NCI-H2227 (cell line): ENCODE measurements at regions not wholly inside any gene's neighbourhood (a gene's known extent, or its start where the extent isn't known, plus 50 kb on each side); places are given as distances from the start of the nearest gene placed in this dataset.

ENCODE experiments used
- DNase-seq: peaks from one replicate; lab custom pipeline; 2025; ENCODE audit not compliant: unreplicated experiment; lab: John Stamatoyannopoulos, UW

DNA sequence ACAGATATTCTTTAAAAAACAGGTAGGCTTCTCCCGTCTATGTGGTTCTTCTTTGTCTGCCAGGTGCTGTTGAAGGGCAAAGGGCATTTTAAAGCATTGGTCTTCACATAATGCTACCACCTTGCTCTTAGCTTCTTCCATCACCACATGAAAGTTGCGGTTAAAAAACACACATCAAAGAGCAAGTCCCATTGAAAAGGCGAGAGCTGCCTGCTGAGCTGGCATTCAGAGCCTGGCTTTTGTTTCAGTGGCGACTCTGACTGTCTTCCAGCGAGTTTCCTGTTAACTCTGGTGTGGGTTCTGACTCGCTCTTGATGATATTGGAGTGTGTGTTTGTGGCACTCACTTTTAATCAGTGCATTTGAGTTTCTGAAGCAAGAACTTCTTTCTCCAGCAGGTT is 624.9 kb upstream of the FANCL start:
- DNase-seq: no peak

- DNase-seq: no peak
Observed at GRCh38 chr2:58865436-58865835, 624.3 kb upstream of the FANCL start.

DNA sequence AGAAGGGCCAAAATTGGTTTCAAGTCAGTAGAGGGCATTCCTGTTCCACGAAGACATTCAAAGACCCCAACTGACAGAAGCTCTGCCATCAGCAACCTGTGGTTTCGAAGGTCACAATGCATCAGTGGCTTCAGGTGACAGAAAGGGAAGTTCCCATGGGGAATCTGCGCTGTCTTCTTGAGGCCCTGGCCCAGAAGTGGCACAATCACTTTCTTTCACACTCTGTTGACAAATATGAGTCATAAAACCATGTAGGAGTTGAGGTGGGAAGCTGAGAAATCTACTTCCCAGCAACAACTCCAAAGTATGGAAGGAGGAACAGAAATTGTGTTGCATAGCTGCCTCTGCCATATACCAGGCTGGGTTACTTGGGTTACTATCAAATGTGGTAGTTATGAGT is 621.1 kb upstream of the FANCL start:
- no peak for DNase-seq

GRCh38 chr2:58860586-58860985 is 619.5 kb upstream of the FANCL start:
- peak; percentile 44 for DNase-seq

GRCh38 chr2:58856100-58856499 is 615.0 kb upstream of the FANCL start:
- DNase-seq: no peak

- no peak for DNase-seq
Observed at GRCh38 chr2:58853420-58853819, 612.3 kb upstream of the FANCL start.

DNA sequence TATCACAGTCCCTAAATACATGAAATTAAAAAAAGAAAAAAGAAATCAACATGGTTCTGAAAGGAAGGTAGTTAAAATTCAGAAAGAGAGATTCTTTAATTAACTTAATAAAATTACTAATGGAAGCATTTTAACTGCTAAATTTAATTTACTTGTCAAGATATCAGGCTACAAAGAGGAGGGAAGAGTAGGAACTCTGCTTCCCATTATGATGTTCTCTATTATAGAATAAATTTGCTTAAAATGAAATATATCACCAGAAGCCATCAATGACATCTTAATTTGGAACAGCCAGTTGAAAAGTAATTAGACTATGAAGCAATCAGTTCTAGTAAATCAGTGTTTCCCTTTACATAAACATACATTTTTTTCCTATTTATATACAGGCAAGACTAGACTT is 611.8 kb upstream of the FANCL start:
- no peak for DNase-seq

- no peak for DNase-seq
Observed at GRCh38 chr2:58852243-58852642, 611.1 kb upstream of the FANCL start.

DNA sequence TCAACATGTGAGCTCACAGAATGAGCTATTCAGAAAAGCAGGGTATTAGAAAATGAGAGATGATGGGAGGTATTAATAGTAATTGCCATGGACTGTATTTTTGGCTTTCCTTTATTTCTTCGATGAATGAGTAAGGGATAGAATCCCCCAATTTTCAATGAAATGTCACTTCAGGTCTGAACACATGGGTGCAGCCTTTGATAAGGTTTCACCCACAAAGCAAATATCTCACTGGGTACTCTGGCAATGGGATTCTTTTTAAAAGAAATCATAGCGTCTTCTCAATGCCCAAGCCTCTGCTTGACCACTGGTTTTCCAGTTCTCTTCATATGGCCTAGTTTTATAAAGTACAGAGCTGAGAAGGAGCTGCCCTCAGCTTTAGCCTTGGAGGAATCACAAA is 610.5 kb upstream of the FANCL start:
- no peak for DNase-seq

- no peak for DNase-seq
Observed at GRCh38 chr2:58845011-58845410, 603.9 kb upstream of the FANCL start.

GRCh38 chr2:58842501-58843155 is 601.5 kb upstream of the FANCL start:
- DNase-seq: no peak

- DNase-seq: no peak
Observed at GRCh38 chr2:58834404-58834803, 593.3 kb upstream of the FANCL start.

DNA sequence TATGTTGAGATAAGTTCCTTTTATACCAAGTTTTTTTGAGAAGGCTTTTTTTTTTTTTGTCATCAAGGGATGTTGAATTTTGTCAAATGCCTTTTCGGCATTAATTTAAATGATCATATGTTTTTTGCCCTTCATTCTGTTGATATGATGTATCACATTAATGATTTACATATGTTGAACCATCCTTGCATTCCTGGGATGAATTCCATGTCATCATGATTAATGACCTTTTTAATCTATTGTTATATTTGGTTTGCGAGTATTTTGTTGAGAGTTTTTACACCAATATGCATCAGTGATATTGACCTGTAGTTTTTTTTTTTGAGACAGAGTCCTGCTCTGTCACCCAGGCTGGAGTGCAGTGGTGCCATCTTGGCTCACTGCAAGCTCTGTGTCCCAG is 585.7 kb upstream of the FANCL start:
- DNase-seq: no peak

GRCh38 chr2:58812771-58813344 is 571.7 kb upstream of the FANCL start:
- peak; percentile 86 for DNase-seq

DNA sequence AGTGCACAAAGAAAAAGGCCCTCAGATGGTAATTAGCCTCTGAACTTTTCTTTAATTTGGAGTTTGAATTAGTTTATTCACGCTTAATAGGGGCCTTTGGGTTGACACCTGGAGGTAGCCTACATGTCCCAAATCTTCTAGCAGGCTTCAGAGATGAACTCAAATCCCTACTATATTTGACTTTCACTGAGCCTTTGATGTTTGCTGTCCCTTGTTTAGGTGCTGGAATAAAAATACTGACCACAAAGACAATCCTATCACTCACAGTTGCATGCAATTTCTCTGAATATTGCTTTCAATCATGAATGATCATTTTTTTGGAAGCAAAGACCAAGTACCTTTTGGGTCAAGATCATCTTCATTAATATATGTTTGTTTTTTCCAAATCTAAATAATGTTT is 564.0 kb upstream of the FANCL start:
- DNase-seq: no peak

GRCh38 chr2:58803192-58803591 is 562.1 kb upstream of the FANCL start:
- DNase-seq: no peak

GRCh38 chr2:58800881-58801280 is 559.8 kb upstream of the FANCL start:
- no peak for DNase-seq

DNA sequence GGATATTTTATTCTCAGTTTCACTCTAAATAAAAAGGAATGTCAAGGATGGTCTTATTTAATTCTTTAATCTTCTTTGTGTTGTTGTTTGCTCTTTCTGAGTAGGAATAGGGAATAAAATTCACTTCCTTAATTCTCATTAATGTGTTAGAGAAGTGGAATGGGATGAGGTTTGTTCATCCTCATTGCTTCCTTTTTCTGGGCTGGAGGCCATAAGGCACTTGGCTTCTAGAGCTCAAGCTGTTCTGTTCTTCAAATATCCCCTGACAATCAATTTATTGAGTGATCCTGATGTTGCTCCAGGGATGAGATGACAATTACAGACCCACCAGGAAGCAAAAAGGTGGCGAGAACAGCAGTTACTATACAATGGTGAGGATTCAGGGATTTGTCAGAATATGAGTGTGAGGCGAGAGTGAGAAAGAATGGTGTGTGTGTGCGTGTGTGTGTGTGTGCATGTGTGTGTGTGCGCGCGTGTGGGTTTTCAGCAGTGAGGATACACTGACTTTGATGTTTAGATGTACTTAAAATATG is 557.6 kb upstream of the FANCL start:
- DNase-seq: no peak

- DNase-seq: no peak
Observed at GRCh38 chr2:58796239-58796910, 555.2 kb upstream of the FANCL start.

DNA sequence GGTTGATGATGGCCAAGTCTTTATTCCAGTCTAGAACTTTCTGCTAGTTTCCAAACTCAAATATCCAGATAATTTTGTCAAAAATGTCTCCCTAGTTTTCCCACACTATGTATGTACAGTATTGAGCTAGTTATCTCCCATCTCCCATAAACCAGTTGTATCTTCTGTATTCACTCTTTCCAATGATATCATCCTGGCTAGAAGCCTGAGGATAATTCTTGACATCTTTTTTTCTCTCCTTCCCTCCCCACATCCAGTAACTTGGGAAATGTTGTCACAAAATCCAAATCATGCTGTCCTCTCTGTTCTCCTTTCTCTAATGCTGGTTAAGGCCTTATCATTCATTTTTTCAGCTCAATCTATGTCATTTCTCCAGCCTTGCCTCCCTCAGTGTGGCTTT is 553.8 kb upstream of the FANCL start:
- DNase-seq: no peak

DNA sequence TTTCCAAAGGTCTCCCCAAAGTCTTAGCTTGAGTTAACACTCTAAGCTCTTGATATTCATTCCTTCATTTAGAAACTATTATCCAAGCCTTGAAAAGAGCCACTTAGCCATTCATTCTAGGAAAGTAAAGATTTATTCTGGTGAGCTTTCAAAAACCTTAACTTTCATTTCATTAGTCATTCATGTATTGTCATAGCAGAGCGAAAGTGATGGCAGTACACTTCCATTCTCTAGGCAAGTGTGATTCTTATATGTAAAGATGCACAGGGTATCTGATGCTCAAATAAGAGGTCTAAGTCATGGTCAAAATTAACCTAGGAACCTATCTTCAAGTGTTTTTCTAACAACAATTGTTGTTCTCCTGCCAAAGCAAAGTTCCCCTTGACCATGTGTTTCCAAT is 553.0 kb upstream of the FANCL start:
- DNase-seq: no peak

GRCh38 chr2:58788402-58788801 is 547.3 kb upstream of the FANCL start:
- no peak for DNase-seq
